ENCODE measurements at regions not wholly inside any gene's neighbourhood (a gene's known extent, or its start where the extent isn't known, plus 50 kb on each side); places are given as distances from the start of the nearest gene placed in this dataset.

DNA sequence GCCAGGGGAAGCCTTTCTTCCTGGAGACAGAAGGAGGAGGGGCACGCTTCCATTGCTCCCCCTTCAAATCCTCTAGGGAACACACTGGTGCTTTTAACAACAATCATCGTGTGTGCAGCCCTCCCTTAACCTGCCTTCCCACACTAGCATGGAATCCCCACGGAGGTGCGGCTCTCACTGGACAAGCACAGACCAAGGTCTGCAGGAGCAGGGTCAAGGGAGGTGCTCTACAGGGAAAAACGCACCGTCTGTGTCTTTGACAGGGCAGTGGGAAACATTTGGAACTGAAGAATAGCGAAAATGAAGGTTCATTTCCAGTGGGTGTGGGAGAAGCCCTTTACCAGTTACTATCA, 527.1 kb downstream of the QKI start:
- peaks cover 42% of the 10 kb centered on the region for H3K4me1 ChIP-seq (ENCODE audit: control insufficient read depth, insufficient read depth, low read length)
- no peaks in the 10 kb centered on the region for H3K36me3 ChIP-seq (ENCODE audit: control insufficient read depth, insufficient read depth, low read length)
- H3K27me3 ChIP-seq (ENCODE audit: control insufficient read depth, insufficient read depth, low read length, poor library complexity, severe bottlenecking) = no peaks in the 10 kb centered on the region
- no peak overlapping the region for H3K27ac ChIP-seq (ENCODE audit: insufficient read depth, low read depth, low read length, poor library complexity, severe bottlenecking)
- H3K4me3 ChIP-seq (ENCODE audit: insufficient read depth, low read depth, low read length) = no peak overlapping the region
- 65 to 67% methylated on average over 7 of the region's 7 CpGs for WGBS, 2 experiments
- H3K9me3 ChIP-seq (ENCODE audit: control insufficient read depth, low read length) = no peaks in the 10 kb centered on the region

DNA sequence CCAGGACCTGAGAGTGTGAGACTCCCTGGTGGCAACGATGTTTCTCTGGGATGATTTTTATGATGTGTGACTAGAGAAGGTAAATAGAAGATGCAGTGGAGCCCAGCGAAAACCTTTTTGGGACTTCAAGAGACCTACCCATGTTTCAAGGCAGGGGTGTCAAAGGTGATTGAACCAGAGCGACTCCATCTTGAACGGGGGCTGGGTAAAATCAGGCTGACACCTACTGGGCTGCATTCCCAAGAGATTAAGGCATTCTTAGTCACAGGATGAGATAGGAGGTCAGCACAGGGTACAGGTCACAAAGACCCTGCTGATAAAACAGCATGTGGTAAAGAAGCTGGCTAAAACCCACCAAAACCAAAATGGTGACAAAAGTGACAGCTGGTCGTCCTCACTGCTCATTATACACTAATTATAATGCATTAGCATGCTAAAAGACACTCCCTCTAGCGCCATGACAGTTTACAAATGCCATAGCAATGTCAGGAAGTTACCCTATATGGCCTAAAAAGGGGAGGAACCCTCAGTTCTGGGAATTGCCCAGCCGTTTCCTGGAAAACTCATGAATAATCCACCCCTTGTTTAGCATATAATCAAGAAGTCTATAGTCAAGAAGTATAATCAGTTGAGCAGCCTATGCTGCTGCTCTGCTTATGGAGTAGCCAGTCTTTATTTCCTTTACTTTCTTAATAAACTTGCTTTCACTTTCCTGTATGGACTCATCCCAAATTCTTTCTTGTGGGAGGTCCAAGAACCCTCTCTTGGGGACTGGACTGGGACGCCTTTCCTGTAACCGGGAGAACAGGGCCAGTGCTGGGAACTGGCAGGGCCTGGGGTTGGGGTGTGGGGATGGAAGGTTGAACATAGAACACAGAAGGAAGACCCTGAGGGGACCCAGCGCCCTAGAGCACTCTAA, 526.4 kb downstream of the QKI start:
- WGBS, 2 experiments = 55 to 59% methylated on average over 10 of the region's 10 CpGs
- no peak overlapping the region for H3K27ac ChIP-seq (ENCODE audit: insufficient read depth, low read depth, low read length, poor library complexity, severe bottlenecking)
- peaks cover 40% of the 10 kb centered on the region for H3K4me1 ChIP-seq (ENCODE audit: control insufficient read depth, insufficient read depth, low read length)
- H3K27me3 ChIP-seq (ENCODE audit: control insufficient read depth, insufficient read depth, low read length, poor library complexity, severe bottlenecking) = no peaks in the 10 kb centered on the region
- H3K36me3 ChIP-seq (ENCODE audit: control insufficient read depth, insufficient read depth, low read length) = no peaks in the 10 kb centered on the region
- no peak overlapping the region for H3K4me3 ChIP-seq (ENCODE audit: insufficient read depth, low read depth, low read length)
- no peaks in the 10 kb centered on the region for H3K9me3 ChIP-seq (ENCODE audit: control insufficient read depth, low read length)

DNA sequence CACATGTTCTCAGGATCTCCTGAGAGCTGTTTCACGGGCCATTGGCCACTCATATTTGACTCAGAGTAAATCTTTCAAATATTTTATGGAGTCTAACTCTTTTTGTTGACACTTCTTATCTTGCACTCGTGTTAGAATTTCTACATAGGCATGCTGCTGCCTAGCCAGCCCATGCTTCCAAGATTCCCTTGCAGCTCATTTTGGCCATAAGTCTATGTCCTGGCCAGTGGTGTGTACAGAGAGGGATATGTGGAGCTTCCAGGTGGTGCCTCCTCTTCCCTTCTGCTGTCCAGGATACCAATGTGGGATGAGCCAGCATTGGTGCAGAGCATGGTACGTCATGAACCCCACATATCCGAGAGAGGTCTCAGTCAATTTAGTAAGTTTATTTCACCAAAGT, 522.6 kb downstream of the QKI start:
- Histone ChIP-seq H3K27me3 (ENCODE audit: control insufficient read depth, insufficient read depth, low read length, poor library complexity, severe bottlenecking) (no peaks in the 10 kb centered on the region), H3K4me3 (ENCODE audit: insufficient read depth, low read depth, low read length) (no peak overlapping the region), H3K27ac (ENCODE audit: insufficient read depth, low read depth, low read length, poor library complexity, severe bottlenecking) (no peak overlapping the region), H3K36me3 (ENCODE audit: control insufficient read depth, insufficient read depth, low read length) (no peaks in the 10 kb centered on the region), H3K4me1 (ENCODE audit: control insufficient read depth, insufficient read depth, low read length) (peaks cover 10% of the 10 kb centered on the region), H3K9me3 (ENCODE audit: control insufficient read depth, low read length) (no peaks in the 10 kb centered on the region)
- WGBS, 2 experiments = 93 to 98% methylated on average over 4 of the region's 4 CpGs

GRCh38 chr6:163935158-163935762, 520.7 kb downstream of the QKI start:
- Histone ChIP-seq H3K9me3 (ENCODE audit: control insufficient read depth, low read length) (no peaks in the 10 kb centered on the region), H3K4me3 (ENCODE audit: insufficient read depth, low read depth, low read length) (no peak overlapping the region), H3K27ac (ENCODE audit: insufficient read depth, low read depth, low read length, poor library complexity, severe bottlenecking) (no peak overlapping the region), H3K4me1 (ENCODE audit: control insufficient read depth, insufficient read depth, low read length) (no peaks in the 10 kb centered on the region), H3K27me3 (ENCODE audit: control insufficient read depth, insufficient read depth, low read length, poor library complexity, severe bottlenecking) (no peaks in the 10 kb centered on the region), H3K36me3 (ENCODE audit: control insufficient read depth, insufficient read depth, low read length) (no peaks in the 10 kb centered on the region)
- WGBS, 2 experiments = 84 to 90% methylated on average over 6 of the region's 6 CpGs

DNA sequence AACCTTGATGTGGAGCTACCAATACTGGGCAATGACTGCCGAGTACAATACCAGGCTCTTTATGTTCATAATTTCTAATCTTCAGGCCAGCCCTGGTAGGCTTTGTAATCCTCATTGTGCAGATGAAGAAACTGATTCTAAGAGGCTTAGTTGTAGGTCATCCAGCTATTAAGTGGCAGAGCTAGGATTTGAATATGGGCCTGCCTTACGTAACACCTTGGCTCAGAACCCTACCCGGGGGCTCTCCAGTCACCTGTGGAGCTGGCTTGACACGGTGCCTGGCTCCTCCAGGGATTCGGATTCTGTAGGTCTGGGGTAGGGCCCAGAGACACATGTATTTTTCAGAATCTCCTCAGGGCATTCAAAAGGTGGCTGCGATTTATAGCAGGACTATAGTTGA, 515.5 kb downstream of the QKI start:
- Histone ChIP-seq H3K4me3 (ENCODE audit: insufficient read depth, low read depth, low read length) (no peak overlapping the region), H3K9me3 (ENCODE audit: control insufficient read depth, low read length) (no peaks in the 10 kb centered on the region), H3K36me3 (ENCODE audit: control insufficient read depth, insufficient read depth, low read length) (no peaks in the 10 kb centered on the region), H3K27ac (ENCODE audit: insufficient read depth, low read depth, low read length, poor library complexity, severe bottlenecking) (no peak overlapping the region), H3K27me3 (ENCODE audit: control insufficient read depth, insufficient read depth, low read length, poor library complexity, severe bottlenecking) (no peaks in the 10 kb centered on the region), H3K4me1 (ENCODE audit: control insufficient read depth, insufficient read depth, low read length) (no peaks in the 10 kb centered on the region)
- 92 to 93% methylated on average over 6 of the region's 6 CpGs for whole genome bisulfite sequencing, 2 experiments

DNA sequence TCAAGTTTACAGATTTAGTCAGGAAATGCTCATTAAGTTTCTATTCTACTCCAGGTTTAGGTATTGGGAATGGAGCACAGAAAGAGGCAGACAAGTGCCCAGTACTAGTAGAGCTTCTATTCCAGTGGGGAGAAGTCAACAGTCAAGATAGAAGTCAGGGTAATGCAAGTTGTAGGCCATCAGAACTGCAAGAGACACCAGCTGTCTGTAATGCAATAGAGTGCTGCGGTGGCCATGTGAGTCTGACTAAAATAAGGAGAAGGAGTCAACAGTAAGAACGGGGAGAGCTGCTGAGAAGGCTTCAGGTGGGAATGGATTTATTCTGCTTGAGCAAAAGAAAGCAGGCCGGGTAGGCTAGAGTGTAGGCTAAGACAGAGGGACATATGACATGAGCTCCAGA, 515.0 kb downstream of the QKI start:
- no peak overlapping the region for H3K4me3 ChIP-seq (ENCODE audit: insufficient read depth, low read depth, low read length)
- H3K9me3 ChIP-seq (ENCODE audit: control insufficient read depth, low read length) = no peaks in the 10 kb centered on the region
- WGBS, 2 experiments = 91 to 96% methylated on average over 3 of the region's 3 CpGs
- no peaks in the 10 kb centered on the region for H3K4me1 ChIP-seq (ENCODE audit: control insufficient read depth, insufficient read depth, low read length)
- H3K27me3 ChIP-seq (ENCODE audit: control insufficient read depth, insufficient read depth, low read length, poor library complexity, severe bottlenecking) = no peaks in the 10 kb centered on the region
- H3K36me3 ChIP-seq (ENCODE audit: control insufficient read depth, insufficient read depth, low read length) = no peaks in the 10 kb centered on the region
- no peak overlapping the region for H3K27ac ChIP-seq (ENCODE audit: insufficient read depth, low read depth, low read length, poor library complexity, severe bottlenecking)

- Histone ChIP-seq H3K9me3 (ENCODE audit: control insufficient read depth, low read length) (no peaks in the 10 kb centered on the region), H3K4me3 (ENCODE audit: insufficient read depth, low read depth, low read length) (no peak overlapping the region), H3K36me3 (ENCODE audit: control insufficient read depth, insufficient read depth, low read length) (no peaks in the 10 kb centered on the region), H3K4me1 (ENCODE audit: control insufficient read depth, insufficient read depth, low read length) (no peaks in the 10 kb centered on the region), H3K27ac (ENCODE audit: insufficient read depth, low read depth, low read length, poor library complexity, severe bottlenecking) (no peak overlapping the region), H3K27me3 (ENCODE audit: control insufficient read depth, insufficient read depth, low read length, poor library complexity, severe bottlenecking) (no peaks in the 10 kb centered on the region)
- 92 to 96% methylated on average over 7 of the region's 7 CpGs for WGBS, 2 experiments
Observed at GRCh38 chr6:163926642-163927041, 512.1 kb downstream of the QKI start.

DNA sequence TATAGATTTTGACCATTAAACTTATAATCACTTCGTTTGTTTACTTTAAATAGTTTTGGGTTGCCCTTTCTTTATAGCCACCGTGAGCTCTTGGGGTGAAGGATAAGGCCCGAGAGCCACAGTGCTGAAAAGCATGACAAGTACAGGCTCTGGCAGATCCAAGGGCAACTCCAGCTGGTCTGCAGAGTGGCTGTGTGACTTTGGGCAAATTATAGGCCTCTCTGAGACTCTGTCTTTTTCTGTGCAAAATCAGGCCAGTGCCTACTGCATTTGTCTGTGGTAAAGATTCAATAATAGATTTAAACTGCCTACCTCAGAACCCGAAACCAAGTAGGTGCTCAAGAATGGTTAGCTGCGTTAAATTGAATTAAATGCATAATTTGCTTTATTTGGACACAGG, 511.3 kb downstream of the QKI start:
- 94 to 96% methylated on average over 4 to 5 of the region's 5 CpGs for WGBS, 2 experiments
- Histone ChIP-seq H3K9me3 (ENCODE audit: control insufficient read depth, low read length) (no peaks in the 10 kb centered on the region), H3K27ac (ENCODE audit: insufficient read depth, low read depth, low read length, poor library complexity, severe bottlenecking) (no peak overlapping the region), H3K36me3 (ENCODE audit: control insufficient read depth, insufficient read depth, low read length) (no peaks in the 10 kb centered on the region), H3K4me3 (ENCODE audit: insufficient read depth, low read depth, low read length) (no peak overlapping the region), H3K4me1 (ENCODE audit: control insufficient read depth, insufficient read depth, low read length) (no peaks in the 10 kb centered on the region), H3K27me3 (ENCODE audit: control insufficient read depth, insufficient read depth, low read length, poor library complexity, severe bottlenecking) (no peaks in the 10 kb centered on the region)

DNA sequence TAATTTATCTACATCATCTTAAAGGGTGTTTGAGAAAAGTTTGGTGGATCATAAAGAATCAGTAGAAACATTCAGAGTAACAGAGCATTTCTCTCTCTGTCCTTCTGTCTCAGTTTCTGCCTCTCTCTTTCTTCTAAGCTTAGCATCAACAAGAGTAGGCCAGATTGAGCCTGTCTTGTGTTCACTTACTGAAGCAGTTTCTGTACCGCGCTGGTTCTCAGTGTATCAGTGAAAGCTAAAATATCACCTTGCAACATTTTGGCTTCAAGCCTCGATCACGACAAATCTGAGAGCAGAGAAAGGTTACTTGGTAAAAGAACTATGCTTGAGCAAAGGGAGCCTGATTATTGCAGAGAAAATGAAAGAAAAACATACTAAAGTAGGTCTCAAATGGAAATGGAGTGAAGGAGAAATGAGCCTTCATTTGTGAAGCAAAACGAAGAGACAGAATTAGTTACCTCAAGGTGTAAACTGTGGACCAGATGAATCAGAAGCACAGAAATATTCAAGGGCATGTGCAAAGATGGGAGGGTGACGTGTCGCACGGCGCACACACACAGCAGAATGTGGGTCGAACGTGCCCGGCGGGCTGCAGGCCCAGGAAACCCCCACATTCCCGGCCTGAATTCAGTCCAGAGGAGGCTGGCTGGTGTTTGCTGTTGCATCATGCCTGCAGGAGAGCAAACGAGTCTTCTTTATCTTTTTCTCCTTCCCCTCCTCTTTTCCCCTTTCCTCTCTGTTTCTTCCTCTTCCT, 509.3 kb downstream of the QKI start:
- Histone ChIP-seq H3K27ac (ENCODE audit: insufficient read depth, low read depth, low read length, poor library complexity, severe bottlenecking) (no peak overlapping the region), H3K27me3 (ENCODE audit: control insufficient read depth, insufficient read depth, low read length, poor library complexity, severe bottlenecking) (no peaks in the 10 kb centered on the region), H3K9me3 (ENCODE audit: control insufficient read depth, low read length) (no peaks in the 10 kb centered on the region), H3K4me1 (ENCODE audit: control insufficient read depth, insufficient read depth, low read length) (no peaks in the 10 kb centered on the region), H3K36me3 (ENCODE audit: control insufficient read depth, insufficient read depth, low read length) (no peaks in the 10 kb centered on the region), H3K4me3 (ENCODE audit: insufficient read depth, low read depth, low read length) (no peak overlapping the region)
- WGBS, 2 experiments = 93 to 96% methylated on average over 15 of the region's 15 CpGs

DNA sequence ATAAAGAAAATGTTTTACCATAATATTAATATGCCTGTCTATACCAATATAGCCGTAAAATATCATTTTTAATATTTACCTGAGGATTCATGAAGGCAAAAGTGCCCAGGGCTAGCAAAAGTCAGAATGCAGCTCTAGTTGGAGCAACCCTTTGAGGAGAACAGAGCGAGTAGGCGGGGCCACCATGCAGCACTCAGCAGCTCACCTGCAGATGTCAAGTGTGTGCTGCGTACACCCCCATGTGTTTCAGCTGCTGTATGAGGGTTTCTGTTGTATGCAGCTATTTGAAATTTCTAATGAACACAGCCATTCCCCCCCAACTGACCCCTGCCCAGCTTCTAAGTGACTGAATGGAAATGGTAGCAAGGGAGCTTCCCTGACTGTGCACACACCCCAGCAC, 508.0 kb downstream of the QKI start:
- 96 to 98% methylated on average over 4 of the region's 4 CpGs for WGBS, 2 experiments
- no peaks in the 10 kb centered on the region for H3K4me1 ChIP-seq (ENCODE audit: control insufficient read depth, insufficient read depth, low read length)
- H3K36me3 ChIP-seq (ENCODE audit: control insufficient read depth, insufficient read depth, low read length) = no peaks in the 10 kb centered on the region
- no peaks in the 10 kb centered on the region for H3K27me3 ChIP-seq (ENCODE audit: control insufficient read depth, insufficient read depth, low read length, poor library complexity, severe bottlenecking)
- H3K4me3 ChIP-seq (ENCODE audit: insufficient read depth, low read depth, low read length) = no peak overlapping the region
- H3K27ac ChIP-seq (ENCODE audit: insufficient read depth, low read depth, low read length, poor library complexity, severe bottlenecking) = no peak overlapping the region
- H3K9me3 ChIP-seq (ENCODE audit: control insufficient read depth, low read length) = no peaks in the 10 kb centered on the region
